ENCODE measurements at regions not wholly inside any gene's neighbourhood (a gene's known extent, or its start where the extent isn't known, plus 50 kb on each side); places are given as distances from the start of the nearest gene placed in this dataset.

DNA sequence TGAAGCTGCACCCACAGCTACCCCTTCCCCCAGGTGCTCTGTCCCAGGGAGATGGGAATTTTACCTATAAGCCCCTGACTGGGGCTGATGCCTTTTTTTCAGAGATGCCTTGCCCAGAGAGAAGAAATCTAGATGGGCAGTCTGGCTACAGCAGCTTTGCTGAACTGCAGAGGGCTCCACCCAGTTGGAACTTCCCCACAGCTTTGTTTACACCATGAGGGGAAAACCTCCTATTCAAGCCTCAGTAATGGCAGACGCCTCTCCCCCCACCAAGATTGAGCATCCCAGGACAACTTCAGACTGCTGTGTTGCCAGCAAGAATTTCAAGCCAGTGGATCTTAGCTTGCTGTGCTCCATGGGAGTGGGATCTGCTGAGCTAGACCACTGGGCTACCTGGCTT is 122.6 kb upstream of the MOCS1 start:
- TF ChIP-seq, protein P1, sequence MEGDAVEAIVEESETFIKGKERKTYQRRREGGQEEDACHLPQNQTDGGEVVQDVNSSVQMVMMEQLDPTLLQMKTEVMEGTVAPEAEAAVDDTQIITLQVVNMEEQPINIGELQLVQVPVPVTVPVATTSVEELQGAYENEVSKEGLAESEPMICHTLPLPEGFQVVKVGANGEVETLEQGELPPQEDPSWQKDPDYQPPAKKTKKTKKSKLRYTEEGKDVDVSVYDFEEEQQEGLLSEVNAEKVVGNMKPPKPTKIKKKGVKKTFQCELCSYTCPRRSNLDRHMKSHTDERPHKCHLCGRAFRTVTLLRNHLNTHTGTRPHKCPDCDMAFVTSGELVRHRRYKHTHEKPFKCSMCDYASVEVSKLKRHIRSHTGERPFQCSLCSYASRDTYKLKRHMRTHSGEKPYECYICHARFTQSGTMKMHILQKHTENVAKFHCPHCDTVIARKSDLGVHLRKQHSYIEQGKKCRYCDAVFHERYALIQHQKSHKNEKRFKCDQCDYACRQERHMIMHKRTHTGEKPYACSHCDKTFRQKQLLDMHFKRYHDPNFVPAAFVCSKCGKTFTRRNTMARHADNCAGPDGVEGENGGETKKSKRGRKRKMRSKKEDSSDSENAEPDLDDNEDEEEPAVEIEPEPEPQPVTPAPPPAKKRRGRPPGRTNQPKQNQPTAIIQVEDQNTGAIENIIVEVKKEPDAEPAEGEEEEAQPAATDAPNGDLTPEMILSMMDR (IDR thresholded peaks at IDR 0.05): no peak

DNA sequence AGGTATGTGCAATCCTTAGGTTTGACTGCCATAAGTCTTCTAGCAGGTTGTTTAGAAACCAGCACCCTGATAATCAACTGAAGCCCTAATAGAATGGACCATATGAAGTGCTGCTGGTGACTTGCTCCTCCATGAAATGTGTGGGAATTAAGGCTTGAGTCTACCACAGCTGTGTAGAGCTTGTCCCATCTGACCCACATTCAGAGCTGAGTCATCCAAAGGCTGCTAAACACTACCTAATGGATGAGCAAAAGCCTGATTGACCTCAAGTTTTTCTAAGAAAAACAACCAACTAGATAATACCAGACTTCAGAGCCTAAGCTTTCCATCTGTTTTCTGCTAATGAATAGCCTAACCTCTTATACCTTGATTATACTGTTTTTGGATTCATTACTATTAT is 120.3 kb upstream of the MOCS1 start:
- TF ChIP-seq, protein P1 (IDR thresholded peaks at IDR 0.05): no peak

DNA sequence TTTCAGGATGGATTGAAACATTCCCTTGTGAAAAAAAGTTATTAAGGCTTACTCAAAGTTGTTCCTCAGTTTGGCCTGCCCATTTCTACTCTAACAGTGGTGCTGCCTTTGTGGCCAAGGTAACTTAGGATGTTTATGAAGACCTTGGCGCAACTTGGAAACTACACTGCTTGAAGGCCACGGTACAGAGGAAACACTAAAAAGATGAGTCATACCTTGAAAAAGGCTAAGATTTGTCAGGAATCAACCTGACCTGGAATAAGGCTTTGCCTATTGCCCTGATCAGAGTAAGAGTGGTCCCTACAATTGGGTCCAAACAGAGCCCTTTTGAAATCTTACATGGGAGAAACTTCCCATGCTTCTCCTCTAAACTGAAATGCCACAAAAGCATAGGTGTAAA is 119.9 kb upstream of the MOCS1 start:
- TF ChIP-seq, protein P1 (IDR thresholded peaks at IDR 0.05): no peak

DNA sequence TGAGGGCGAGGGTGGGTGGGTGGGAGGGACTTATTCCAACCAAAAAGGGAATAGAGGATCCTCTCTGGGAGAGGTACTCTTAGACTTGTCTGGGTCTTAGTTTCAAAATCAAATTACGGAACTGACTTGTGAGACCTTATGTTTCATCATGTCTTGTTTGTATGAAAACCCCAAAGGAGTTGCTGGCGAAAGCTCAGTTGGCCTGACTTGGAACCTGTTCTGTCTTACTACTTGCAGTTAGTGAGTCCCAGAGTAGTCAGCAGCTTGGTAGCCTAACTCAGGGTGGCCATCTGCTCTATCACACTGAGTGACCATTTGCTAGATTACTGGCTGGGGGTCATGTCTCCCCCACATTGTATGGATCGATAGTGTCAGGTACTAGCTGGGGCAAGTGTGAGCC is 114.9 kb upstream of the MOCS1 start:
- TF ChIP-seq, protein P1 (IDR thresholded peaks at IDR 0.05): no peak

DNA sequence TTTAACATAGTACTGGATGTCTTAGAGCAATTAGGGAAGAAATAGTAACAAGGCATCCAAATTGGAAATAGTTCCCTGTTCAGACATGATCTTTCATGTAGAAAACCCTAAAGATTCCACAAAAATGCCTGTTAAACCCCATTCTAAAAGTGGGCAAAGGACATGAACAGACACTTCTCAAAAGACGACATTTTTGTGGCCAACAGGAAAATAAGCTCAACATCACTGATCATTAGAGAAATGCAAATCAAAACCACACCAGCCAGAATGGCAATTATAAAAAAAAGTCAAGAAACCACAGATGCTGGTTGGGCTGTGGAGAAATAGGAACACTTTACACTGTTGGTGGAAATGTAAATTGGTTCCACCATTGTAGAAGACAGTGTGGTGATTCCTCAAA is 109.9 kb upstream of the MOCS1 start:
- TF ChIP-seq, protein P1 (IDR thresholded peaks at IDR 0.05): no peak

DNA sequence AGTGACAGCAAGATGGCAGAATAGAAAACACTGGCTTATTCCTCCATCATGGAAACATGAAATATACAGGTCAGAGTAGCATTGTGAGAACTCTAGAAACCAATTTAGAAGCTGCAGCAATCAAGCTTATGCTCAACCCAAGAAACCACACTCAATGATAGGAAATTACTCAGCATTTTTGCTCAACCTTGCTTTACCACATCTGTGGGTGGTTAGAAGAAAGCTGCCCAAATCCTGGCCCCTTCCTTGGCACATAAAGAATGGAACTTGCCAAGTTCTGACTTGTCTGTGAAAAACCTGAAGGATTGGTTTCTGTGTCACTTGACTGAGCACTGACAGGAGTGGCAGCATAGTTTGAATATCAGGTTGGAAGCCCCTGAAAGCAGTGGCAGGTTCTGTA is 108.0 kb upstream of the MOCS1 start:
- TF ChIP-seq, protein P1 (IDR thresholded peaks at IDR 0.05): no peak

DNA sequence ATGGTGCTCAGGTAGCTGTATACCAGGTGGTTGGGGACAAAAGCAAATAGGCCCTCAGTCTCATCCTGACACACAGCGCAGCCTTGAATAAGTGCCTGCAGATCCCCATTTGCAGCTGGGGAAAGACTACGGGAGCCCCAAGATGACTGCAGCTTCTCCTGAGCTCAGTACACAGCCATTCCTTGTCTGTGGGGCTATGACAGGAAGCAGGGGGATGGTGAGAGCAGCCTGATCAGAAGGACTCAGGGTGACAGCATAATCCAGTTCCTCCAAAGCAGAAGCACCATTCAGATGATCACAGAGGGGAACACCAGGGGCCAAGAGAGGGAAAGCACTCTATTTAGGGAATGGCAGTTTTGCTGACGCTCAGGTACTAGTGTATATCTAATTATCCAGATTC is 104.8 kb upstream of the MOCS1 start:
- TF ChIP-seq, protein P1 (IDR thresholded peaks at IDR 0.05): no peak

DNA sequence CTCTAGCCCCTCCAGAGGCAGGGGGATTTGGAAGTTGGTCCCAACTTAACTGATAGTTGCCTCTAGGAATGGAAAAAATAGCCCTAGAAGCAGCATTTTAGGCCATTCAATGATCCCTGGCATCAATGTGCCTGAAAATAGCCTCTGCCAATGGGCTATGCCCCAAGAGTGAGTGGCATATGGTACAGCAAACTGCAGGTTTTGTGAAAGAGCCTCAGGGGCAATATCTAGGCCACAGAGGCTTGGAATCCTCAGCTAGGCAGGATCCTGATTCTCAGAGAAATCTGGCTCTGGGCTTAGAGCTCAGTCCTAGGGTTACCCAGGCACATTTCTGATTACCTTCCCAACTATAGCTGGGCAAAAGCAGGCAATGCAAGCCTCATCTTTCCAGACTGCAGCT is 104.4 kb upstream of the MOCS1 start:
- TF ChIP-seq, protein P1 (IDR thresholded peaks at IDR 0.05): no peak
